OCI-LY1 (cell line): ENCODE measurements at regions not wholly inside any gene's neighbourhood (a gene's known extent, or its start where the extent isn't known, plus 50 kb on each side); places are given as distances from the start of the nearest gene placed in this dataset.

Experiments used
- CTCF ChIP-seq: fragments of 200-600 bp; sonication (generic), shearing (Covaris generic); IDR thresholded peaks from 2 replicates; pipeline ENCODE4 v1.5.1; 2017; ENCODE audit warnings: mild to moderate bottlenecking, antibody characterized with exemption, low read length, moderate library complexity, mixed read lengths
- EZH2 ChIP-seq: fragments of 200-600 bp; sonication (generic), shearing (Covaris generic); IDR thresholded peaks from 2 replicates; pipeline ENCODE4 v1.8.0; 2017; ENCODE audit warnings: borderline replicate concordance, mixed run types, mild to moderate bottlenecking, antibody characterized with exemption, low read length, moderate library complexity, mixed read lengths

DNA sequence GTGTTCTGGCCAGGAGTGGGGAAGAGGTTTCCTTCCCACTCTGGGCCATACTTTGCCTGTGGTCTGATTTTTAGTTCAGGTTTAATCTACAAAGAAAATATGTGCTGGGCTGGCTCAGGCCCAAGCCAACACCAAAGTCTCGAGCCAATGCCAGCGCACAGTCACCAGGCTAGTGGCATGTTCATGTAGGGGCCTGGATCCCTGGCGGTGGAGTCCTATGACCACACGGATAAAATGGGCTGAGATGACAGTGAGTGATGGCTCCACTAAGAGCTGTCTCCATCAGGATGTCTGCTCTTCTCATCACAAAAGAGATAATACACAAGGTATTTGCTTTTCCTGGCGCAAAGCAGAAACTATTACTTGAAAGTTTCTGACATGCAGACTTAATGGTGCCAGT lies 92.9 kb upstream of the PTPN3 start:
- TF ChIP-seq CTCF, result no peak
- TF ChIP-seq EZH2, result no peak
